IgD-negative memory B cell (primary cell): ENCODE measurements at regions not wholly inside any gene's neighbourhood (a gene's known extent, or its start where the extent isn't known, plus 50 kb on each side); places are given as distances from the start of the nearest gene placed in this dataset.

ENCODE experiments used
- H3K27ac Mint-ChIP-seq, 3 donors: one replicate each; pipeline ENCODE4 v1.8.0; 2020 to 2022; ENCODE audit warnings: mild to moderate bottlenecking in 3 of 3, mixed read lengths in 3 of 3, moderate library complexity in 1 of 3
- H3K27me3 Mint-ChIP-seq: one replicate; pipeline ENCODE4 v1.8.0; 2021; ENCODE audit warnings: mixed read lengths
- H3K36me3 Mint-ChIP-seq: one replicate; pipeline ENCODE4 v1.8.0; 2020; ENCODE audit warnings: mild to moderate bottlenecking, mixed read lengths
- H3K4me1 Mint-ChIP-seq, 3 donors: one replicate each; pipeline ENCODE4 v1.8.0; 2020 to 2022; ENCODE audit warnings: mixed read lengths in 3 of 3, mild to moderate bottlenecking in 1 of 3
- H3K4me3 Mint-ChIP-seq, 4 donors: one replicate each; pipeline ENCODE4 v1.8.0; 2020 to 2022; ENCODE audit warnings: mild to moderate bottlenecking in 4 of 4, mixed read lengths in 4 of 4, moderate library complexity in 3 of 4
- H3K9me3 Mint-ChIP-seq, 3 donors: one replicate each; pipeline ENCODE4 v1.8.0; 2020 to 2021; ENCODE audit warnings: mixed read lengths in 3 of 3, mild to moderate bottlenecking in 1 of 3

DNA sequence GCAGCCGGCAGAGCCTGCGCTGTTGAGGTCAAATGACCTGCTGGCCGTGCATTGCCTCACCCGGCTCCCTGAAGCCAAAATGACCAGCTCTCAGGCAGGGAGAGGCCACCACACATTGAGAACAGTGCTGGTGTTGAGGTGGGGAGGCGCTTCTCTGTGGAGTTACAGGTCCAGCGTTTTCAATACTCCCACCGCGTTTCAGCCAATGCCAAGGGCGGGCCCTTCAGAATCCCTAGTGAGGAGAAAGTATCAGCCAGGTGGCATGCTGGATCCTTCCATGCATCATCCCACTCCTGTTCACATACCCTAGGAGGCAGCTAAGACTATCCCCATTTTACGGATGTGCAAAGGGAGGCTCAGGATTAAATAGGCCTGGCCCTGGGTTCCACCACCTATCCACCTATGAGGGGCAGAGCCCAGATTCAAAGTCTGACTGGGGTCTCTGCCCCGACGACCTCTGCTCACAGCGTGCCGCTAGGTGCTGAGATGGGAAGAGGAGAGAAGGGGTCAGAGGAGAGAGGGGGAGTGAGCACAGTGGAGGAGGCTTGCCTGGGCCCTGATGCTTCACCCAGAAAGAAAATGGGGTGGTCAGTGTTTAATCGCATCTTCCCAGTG, 137.6 kb upstream of the ID2 start:
- H3K4me3 Mint-ChIP-seq, result peak overlapping the region; percentile 17 to 87 (median 77)
- peak overlapping the region in 2 of 3 donors; percentile 73 to 85 for H3K27ac Mint-ChIP-seq
- H3K4me1 Mint-ChIP-seq, result peaks cover 20 to 29% (median 27%) of the 10 kb centered on the region in 3 donors

DNA sequence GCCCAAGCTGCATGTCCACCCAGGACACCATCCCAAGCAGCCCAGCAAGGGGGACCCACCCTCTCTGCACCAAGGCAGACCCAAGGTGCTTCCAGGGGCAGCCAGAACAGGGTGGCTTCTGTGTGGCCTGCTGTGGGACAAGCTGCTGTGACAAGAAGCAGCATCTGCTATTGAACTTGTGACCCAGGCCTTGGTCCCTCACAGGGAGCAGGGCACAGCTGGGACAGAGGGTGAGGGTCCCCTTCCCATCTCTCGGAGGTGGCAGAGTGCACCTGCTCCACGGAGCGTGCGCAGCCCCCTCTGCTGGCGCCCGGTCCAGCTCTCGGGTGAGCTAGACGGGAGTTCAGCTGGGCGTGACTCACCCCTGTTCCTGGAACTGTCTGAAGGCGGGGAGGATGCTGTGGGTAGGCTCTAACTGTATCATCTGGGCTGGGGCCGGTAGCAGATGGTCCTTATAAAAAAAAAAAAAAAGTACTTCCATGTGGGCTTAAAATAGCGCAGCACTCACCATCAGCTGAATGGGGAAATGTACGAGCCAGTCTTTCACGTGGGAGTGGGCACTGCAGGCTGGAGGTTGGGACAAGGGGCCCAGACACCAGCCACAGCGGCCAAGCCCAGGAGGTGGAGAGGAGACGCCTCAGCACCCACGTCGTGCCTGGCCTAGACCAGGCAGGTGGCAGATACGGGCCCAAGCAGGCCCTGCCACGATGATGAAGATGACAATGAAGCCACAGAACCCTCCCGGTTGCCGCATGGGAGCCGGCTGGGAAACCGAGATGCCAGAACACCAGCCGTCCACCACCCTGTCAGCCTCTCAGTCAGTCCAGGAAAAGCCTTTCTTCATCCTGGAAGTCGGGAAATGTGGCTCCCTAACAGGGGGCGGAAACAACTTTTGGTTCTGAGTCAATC, 136.8 kb upstream of the ID2 start:
- Mint-ChIP-seq H3K36me3 (no peaks in the 10 kb centered on the region), H3K27me3 (peaks cover 29% of the 10 kb centered on the region), H3K9me3 (no peaks in the 10 kb centered on the region), H3K27ac (peak overlapping the region in 2 of 3 donors; percentile 17 to 70), H3K4me1 (peaks cover 20 to 26% (median 26%) of the 10 kb centered on the region in 3 donors), H3K4me3 (peak overlapping the region; percentile 17 to 81 (median 34))

More for the DNA sequence above, 137.6 kb upstream of the ID2 start:
- Mint-ChIP-seq H3K27me3 (peaks cover 33% of the 10 kb centered on the region), H3K36me3 (peaks cover under 1% of the 10 kb centered on the region), H3K9me3 (no peaks in the 10 kb centered on the region)

- peak overlapping the region in 1 of 3 donors; percentile 34 for H3K27ac Mint-ChIP-seq
- H3K27me3 Mint-ChIP-seq, result peaks cover 28% of the 10 kb centered on the region
- H3K36me3 Mint-ChIP-seq, result no peaks in the 10 kb centered on the region
- no peaks in the 10 kb centered on the region for H3K9me3 Mint-ChIP-seq
- peaks cover 20 to 26% (median 22%) of the 10 kb centered on the region in 3 donors for H3K4me1 Mint-ChIP-seq
- no peak overlapping the region for H3K4me3 Mint-ChIP-seq
Measured at GRCh38 chr2:8545695-8546611, 135.9 kb upstream of the ID2 start.

DNA sequence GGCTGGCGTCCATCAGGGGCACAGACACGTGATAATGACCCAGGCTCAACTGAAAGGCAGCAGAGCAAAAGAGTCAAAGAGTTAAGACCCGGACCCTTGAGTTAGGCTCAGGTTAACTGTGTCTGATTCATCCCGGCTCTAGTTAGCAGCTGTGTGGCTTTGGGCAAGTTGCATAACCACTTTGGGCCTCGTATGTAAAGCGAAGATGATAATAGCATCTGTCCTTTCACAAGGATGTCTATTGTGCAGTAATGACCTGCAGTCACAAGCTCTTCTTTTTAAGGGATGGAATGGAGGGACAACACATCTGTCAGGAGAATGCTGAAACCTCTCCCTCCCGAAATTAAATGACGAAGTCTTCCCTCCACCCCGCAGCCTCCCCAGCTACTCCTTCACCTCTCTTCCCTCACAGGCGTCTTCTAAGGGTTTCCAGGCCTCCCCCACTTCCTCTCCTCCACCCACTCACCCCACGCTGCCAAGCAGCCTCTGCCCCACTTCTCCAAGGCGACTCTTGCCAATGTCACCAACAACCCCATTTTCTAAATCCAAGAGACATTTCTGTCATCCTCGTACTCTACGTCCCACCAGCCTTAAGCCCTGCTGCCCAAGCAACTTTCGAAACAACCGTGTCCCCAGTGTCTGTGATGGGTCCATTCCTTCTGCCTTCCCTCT, 135.1 kb upstream of the ID2 start:
- peaks cover 20 to 27% (median 25%) of the 10 kb centered on the region in 3 donors for H3K4me1 Mint-ChIP-seq
- H3K27me3 Mint-ChIP-seq, result peaks cover 25% of the 10 kb centered on the region
- no peaks in the 10 kb centered on the region for H3K36me3 Mint-ChIP-seq
- H3K27ac Mint-ChIP-seq, result peak overlapping the region in 1 of 3 donors; percentile 34
- H3K4me3 Mint-ChIP-seq, result no peak overlapping the region
- no peaks in the 10 kb centered on the region for H3K9me3 Mint-ChIP-seq

DNA sequence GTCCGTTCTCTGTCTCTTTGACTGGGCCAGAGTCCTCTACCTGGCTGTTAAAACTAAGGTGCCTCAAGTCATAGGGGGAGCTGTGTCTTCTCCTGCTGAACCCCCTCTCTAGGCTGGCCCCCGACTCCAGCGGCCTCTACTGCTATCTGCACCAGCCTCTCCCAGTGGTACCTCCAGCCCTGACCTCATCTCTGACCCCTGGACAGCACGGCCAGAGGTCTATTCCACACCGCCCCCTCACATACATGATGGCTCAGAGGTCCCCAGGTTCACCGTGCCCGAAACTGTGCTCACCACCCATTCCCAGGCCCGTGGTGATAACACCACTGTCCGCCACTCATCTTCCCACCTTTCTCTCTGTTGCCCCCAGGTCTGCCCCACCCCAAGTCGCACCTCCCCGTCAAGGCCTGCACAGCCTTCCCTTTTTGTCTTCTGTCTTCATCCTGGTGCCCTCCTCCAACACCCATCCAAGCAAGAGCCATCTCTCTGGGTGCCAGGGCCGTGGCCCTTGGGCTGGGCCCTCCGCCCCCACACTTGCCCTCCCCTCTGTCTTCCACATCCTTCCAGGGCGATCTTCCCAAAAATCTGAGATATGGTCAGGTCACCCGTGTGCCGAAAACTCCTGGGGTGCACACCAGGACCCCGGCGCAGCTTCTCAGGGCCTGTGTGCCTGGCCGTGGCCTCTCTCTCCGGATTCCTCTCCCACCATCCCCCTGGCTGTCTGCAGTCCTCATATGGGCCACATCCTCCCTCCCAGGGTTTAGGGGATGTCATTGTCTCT, 134.4 kb upstream of the ID2 start:
- Mint-ChIP-seq H3K4me1 (peaks cover 26 to 34% (median 33%) of the 10 kb centered on the region in 3 donors), H3K4me3 (no peak overlapping the region), H3K36me3 (no peaks in the 10 kb centered on the region), H3K9me3 (no peaks in the 10 kb centered on the region), H3K27ac (no peak overlapping the region), H3K27me3 (peaks cover 32% of the 10 kb centered on the region)

DNA sequence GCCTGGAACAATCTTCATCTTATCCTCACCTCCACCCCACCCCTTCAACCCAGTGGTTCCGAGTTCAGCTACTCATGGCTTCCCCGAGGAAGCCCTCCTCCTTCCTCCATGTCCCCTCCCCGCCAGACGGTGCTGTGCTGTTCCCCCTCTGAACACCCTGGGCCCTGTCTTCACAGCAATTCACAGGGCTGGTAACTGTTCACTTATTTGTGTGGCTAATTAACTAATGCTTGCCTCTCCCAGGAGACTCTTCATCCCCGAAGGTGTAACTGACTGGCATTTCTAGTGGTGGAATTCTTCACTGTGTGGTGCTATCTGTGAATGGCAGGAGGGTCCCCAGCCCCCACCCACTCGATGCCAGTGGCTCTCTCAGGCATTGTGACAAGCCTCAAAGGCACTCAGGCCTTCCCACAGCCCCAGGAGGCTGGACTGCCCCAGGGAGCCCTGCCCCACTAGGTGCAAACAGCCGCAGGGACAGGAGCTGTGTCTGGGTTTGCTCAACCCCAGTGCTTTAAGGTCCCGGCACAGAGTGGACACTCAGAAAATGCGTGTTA, 133.7 kb upstream of the ID2 start:
- peaks cover 33% of the 10 kb centered on the region for H3K27me3 Mint-ChIP-seq
- H3K36me3 Mint-ChIP-seq, result no peaks in the 10 kb centered on the region
- no peak overlapping the region for H3K27ac Mint-ChIP-seq
- H3K4me3 Mint-ChIP-seq, result no peak overlapping the region
- H3K9me3 Mint-ChIP-seq, result no peaks in the 10 kb centered on the region
- peaks cover 27 to 35% (median 34%) of the 10 kb centered on the region in 3 donors for H3K4me1 Mint-ChIP-seq

- Mint-ChIP-seq H3K4me1 (peaks cover 22 to 29% (median 29%) of the 10 kb centered on the region in 3 donors), H3K9me3 (no peaks in the 10 kb centered on the region), H3K27ac (no peak overlapping the region), H3K27me3 (peaks cover 28% of the 10 kb centered on the region), H3K36me3 (no peaks in the 10 kb centered on the region), H3K4me3 (no peak overlapping the region)
Measured at GRCh38 chr2:8548619-8549150, 133.2 kb upstream of the ID2 start.

GRCh38 chr2:8549273-8549922, 132.5 kb upstream of the ID2 start:
- H3K4me3 Mint-ChIP-seq, result no peak overlapping the region
- no peak overlapping the region for H3K27ac Mint-ChIP-seq
- no peaks in the 10 kb centered on the region for H3K36me3 Mint-ChIP-seq
- peaks cover 15 to 26% (median 22%) of the 10 kb centered on the region in 3 donors for H3K4me1 Mint-ChIP-seq
- peaks cover 26% of the 10 kb centered on the region for H3K27me3 Mint-ChIP-seq
- H3K9me3 Mint-ChIP-seq, result no peaks in the 10 kb centered on the region

GRCh38 chr2:8549942-8550341, 131.9 kb upstream of the ID2 start:
- Mint-ChIP-seq H3K27ac (no peak overlapping the region), H3K36me3 (no peaks in the 10 kb centered on the region), H3K9me3 (no peaks in the 10 kb centered on the region), H3K4me1 (peaks cover 12 to 20% (median 17%) of the 10 kb centered on the region in 3 donors), H3K4me3 (no peak overlapping the region), H3K27me3 (peaks cover 26% of the 10 kb centered on the region)

DNA sequence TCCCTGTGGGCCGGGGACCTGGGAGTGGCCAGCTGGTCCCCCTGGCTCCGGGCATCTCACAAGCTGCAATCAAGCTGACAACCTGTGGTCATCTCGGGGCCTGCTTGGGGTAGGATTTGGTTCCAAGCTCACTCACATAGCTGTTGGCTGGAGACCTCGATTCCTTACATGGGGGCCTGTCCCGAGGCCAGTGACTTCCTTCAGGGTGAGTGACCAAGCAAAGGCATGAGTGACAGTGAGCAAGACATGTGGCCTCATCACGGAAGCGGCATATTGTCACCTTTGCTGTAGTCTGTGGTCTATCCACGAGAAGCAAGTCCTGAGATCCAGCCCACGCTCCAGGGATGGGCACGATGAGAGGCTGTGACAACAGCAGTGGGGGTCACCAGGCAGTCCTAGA, 131.4 kb upstream of the ID2 start:
- H3K27ac Mint-ChIP-seq, result no peak overlapping the region
- H3K9me3 Mint-ChIP-seq, result no peaks in the 10 kb centered on the region
- peaks cover 8 to 17% (median 15%) of the 10 kb centered on the region in 3 donors for H3K4me1 Mint-ChIP-seq
- no peak overlapping the region for H3K4me3 Mint-ChIP-seq
- peaks cover 26% of the 10 kb centered on the region for H3K27me3 Mint-ChIP-seq
- no peaks in the 10 kb centered on the region for H3K36me3 Mint-ChIP-seq

- Mint-ChIP-seq H3K36me3 (no peaks in the 10 kb centered on the region), H3K9me3 (no peaks in the 10 kb centered on the region), H3K4me3 (peak overlapping the region in 2 of 4 donors; percentile 11 to 51), H3K4me1 (peaks cover 8 to 15% (median 15%) of the 10 kb centered on the region in 3 donors), H3K27ac (no peak overlapping the region), H3K27me3 (peaks cover 26% of the 10 kb centered on the region)
Measured at GRCh38 chr2:8550937-8551621, 130.8 kb upstream of the ID2 start.

DNA sequence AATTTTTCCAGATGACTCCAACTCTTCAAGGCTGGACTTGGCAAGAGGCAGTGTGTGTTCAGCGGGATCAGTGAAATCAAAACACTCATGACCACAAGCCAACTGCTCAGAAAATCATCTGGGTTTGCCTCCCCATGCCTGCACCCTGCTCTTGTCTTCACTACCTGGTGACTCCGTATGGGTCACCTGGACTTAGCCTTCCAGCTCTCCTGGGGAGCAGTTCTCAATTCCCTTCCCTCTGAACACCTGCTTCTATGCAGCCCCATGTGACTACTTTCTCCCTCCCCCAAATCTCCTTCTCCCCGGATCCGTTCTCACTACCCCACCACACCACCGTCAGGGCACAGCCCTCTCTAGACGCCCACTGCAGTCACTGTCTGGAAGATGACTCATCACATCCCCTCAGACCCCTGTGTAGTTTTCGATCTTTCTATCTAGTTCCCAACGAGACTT, 130.2 kb upstream of the ID2 start:
- Mint-ChIP-seq H3K9me3 (no peaks in the 10 kb centered on the region), H3K27ac (peak overlapping the region in 2 of 3 donors; percentile 18 to 73), H3K36me3 (no peaks in the 10 kb centered on the region), H3K4me3 (peak overlapping the region in 2 of 4 donors; percentile 63 to 95), H3K4me1 (peaks cover 8 to 15% (median 13%) of the 10 kb centered on the region in 3 donors), H3K27me3 (peaks cover 23% of the 10 kb centered on the region)
